OCI-LY3 (cell line): ENCODE measurements at regions not wholly inside any gene's neighbourhood (a gene's known extent, or its start where the extent isn't known, plus 50 kb on each side); places are given as distances from the start of the nearest gene placed in this dataset.

Experiments used
- EZH2phosphoT487 ChIP-seq: fragments of 200-600 bp; shearing (Covaris generic); IDR thresholded peaks from 2 replicates; pipeline ENCODE4 v1.6.1; 2018; ENCODE audit warnings: antibody characterized with exemption, mixed run types, low read depth
- TF ChIP-seq, protein P1 (sequence below): fragments of 200-600, 300-600 bp; sonication (generic); IDR thresholded peaks from 2 replicates; pipeline ENCODE4 v1.5.1; 2014; ENCODE audit warnings: antibody characterized with exemption, low read length, low read depth

DNA sequence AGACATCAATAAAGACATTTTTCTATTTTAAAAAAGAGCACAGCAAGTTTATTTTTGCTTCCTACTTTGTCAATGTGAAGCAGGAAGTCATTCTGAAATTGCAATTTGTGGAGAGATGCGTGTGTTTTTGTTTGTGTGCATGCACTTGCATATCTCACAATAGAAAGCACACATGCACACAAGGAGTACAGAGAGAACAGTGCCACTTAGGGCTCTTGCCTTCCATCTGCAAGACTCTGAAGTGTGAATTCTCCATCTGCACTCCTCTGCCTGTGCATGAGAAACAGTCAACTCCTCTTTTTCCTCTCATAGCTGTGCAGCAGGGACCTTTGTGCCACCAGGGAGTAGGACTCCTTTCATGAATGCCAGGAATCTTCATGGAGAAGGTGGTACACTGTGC, 316.3 kb upstream of the CNR1 start:
- TF ChIP-seq, protein P1, sequence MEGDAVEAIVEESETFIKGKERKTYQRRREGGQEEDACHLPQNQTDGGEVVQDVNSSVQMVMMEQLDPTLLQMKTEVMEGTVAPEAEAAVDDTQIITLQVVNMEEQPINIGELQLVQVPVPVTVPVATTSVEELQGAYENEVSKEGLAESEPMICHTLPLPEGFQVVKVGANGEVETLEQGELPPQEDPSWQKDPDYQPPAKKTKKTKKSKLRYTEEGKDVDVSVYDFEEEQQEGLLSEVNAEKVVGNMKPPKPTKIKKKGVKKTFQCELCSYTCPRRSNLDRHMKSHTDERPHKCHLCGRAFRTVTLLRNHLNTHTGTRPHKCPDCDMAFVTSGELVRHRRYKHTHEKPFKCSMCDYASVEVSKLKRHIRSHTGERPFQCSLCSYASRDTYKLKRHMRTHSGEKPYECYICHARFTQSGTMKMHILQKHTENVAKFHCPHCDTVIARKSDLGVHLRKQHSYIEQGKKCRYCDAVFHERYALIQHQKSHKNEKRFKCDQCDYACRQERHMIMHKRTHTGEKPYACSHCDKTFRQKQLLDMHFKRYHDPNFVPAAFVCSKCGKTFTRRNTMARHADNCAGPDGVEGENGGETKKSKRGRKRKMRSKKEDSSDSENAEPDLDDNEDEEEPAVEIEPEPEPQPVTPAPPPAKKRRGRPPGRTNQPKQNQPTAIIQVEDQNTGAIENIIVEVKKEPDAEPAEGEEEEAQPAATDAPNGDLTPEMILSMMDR, result no peak
- no peak for TF ChIP-seq EZH2phosphoT487
